ENCODE measurements at regions not wholly inside any gene's neighbourhood (a gene's known extent, or its start where the extent isn't known, plus 50 kb on each side); places are given as distances from the start of the nearest gene placed in this dataset.

- no peaks in the 10 kb centered on the region for H3K27me3 ChIP-seq (ENCODE audit: control insufficient read depth in 2 of 2, insufficient read depth in 2 of 2, low read length in 2 of 2)
- intact Hi-C loops (cut with micrococcal nuclease) (no loop called here), in situ Hi-C loops (cut with MboI) (no loop called here)
- H3K4me2 ChIP-seq (ENCODE audit: insufficient read depth, low read length): no peak overlapping the region
- FAIRE-seq (no peak), DNase-seq (ENCODE audit: extremely low read depth in 1 of 4, low spot score in 3 of 4) (no peak), ATAC-seq (no peak)
- POLR2A ChIA-PET: interaction anchor here (0.9 kb wide), 1 partner anchor 17 kb away, joined by 3 read pairs; no protein-coding TSS in a partner anchor
- H3K36me3 ChIP-seq (ENCODE audit: control insufficient read depth, insufficient read depth, low read length): no peaks in the 10 kb centered on the region
- BruUV-seq (replicated peaks): no TSS peak
- CTCF ChIA-PET (ENCODE audit: low intra/inter-chr PET ratio): no interaction called here
- no peaks in the 10 kb centered on the region for H4K20me1 ChIP-seq (replicated peaks; ENCODE audit: control insufficient read depth, insufficient read depth, low read length)
- H3K27ac ChIP-seq (ENCODE audit: extremely low read depth, low read depth, low read length): no peak overlapping the region
- H2AFZ ChIP-seq (ENCODE audit: low read depth, low read length): no peak overlapping the region
- TF ChIP-seq EHMT2 (IDR thresholded peaks at IDR 0.05) (no peak), NFE2 (IDR thresholded peaks at IDR 0.05; ENCODE audit: low read depth) (no peak)
- H3K4me1 ChIP-seq (replicated peaks in 1 of 2; ENCODE audit: control insufficient read depth in 2 of 2, insufficient read depth in 2 of 2, low read length in 2 of 2): peaks cover 0 to under 1% of the 10 kb centered on the region in 2 experiments; a peak in 1 of 5 replicates
- no peak overlapping the region for H3K4me3 ChIP-seq
- 16% methylated on average over 4 of the region's 4 CpGs for WGBS (ENCODE audit: insufficient coverage, low coverage, missing lambda C conversion rate)
- no peak overlapping the region for H3K9ac ChIP-seq (ENCODE audit: insufficient read depth in 1 of 2, low read depth in 2 of 2, low read length in 2 of 2)
- no peaks in the 10 kb centered on the region for H3K79me2 ChIP-seq (ENCODE audit: control insufficient read depth, insufficient read depth, low read length)
- no peaks in the 10 kb centered on the region for H3K9me1 ChIP-seq (ENCODE audit: control insufficient read depth, insufficient read depth, low read length)
- peaks cover 4% of the 10 kb centered on the region; the same call in 1 of the 2 replicates for H3K9me3 ChIP-seq (replicated peaks; ENCODE audit: control insufficient read depth, insufficient read depth, low read depth, low read length)
Observed at GRCh38 chr6:140011537-140011936, 637.1 kb upstream of the CITED2 start.

- FAIRE-seq (no peak), DNase-seq (ENCODE audit: extremely low read depth in 1 of 4, low spot score in 3 of 4) (no peak), ATAC-seq (no peak)
- H3K27ac ChIP-seq (ENCODE audit: extremely low read depth, low read depth, low read length): no peak overlapping the region
- H3K36me3 ChIP-seq (ENCODE audit: control insufficient read depth, insufficient read depth, low read length): no peaks in the 10 kb centered on the region
- ChIA-PET CTCF (ENCODE audit: low intra/inter-chr PET ratio) (no interaction called here), POLR2A (no interaction called here)
- in situ Hi-C loops (cut with MboI): no loop called here
- BruUV-seq (replicated peaks): no TSS peak
- 9% methylated on average over 3 of the region's 3 CpGs for WGBS (ENCODE audit: insufficient coverage, low coverage, missing lambda C conversion rate)
- H3K27me3 ChIP-seq (ENCODE audit: control insufficient read depth in 2 of 2, insufficient read depth in 2 of 2, low read length in 2 of 2): no peaks in the 10 kb centered on the region
- H4K20me1 ChIP-seq (replicated peaks; ENCODE audit: control insufficient read depth, insufficient read depth, low read length): no peaks in the 10 kb centered on the region
- peaks cover 4% of the 10 kb centered on the region; the same call in 1 of the 2 replicates for H3K9me3 ChIP-seq (replicated peaks; ENCODE audit: control insufficient read depth, insufficient read depth, low read depth, low read length)
- no peak overlapping the region for H3K9ac ChIP-seq (ENCODE audit: insufficient read depth in 1 of 2, low read depth in 2 of 2, low read length in 2 of 2)
- no peak overlapping the region for H3K4me2 ChIP-seq (ENCODE audit: insufficient read depth, low read length)
- no peak overlapping the region for H3K4me3 ChIP-seq
- H3K79me2 ChIP-seq (ENCODE audit: control insufficient read depth, insufficient read depth, low read length): no peaks in the 10 kb centered on the region
- H3K9me1 ChIP-seq (ENCODE audit: control insufficient read depth, insufficient read depth, low read length): no peaks in the 10 kb centered on the region
- intact Hi-C loops (cut with micrococcal nuclease): no loop called here
- H3K4me1 ChIP-seq (replicated peaks in 1 of 2; ENCODE audit: control insufficient read depth in 2 of 2, insufficient read depth in 2 of 2, low read length in 2 of 2): peaks cover 0 to 3% of the 10 kb centered on the region in 2 experiments; a peak in 1 of 5 replicates
- no peak overlapping the region for H2AFZ ChIP-seq (ENCODE audit: low read depth, low read length)
- TF ChIP-seq MAFG (tag; conservative IDR thresholded peaks at IDR 0.05): peak; percentile 89
- TF ChIP-seq C11orf30 (IDR thresholded peaks at IDR 0.05; ENCODE audit: low read depth): peak; percentile 93
- TF ChIP-seq MAFF (IDR thresholded peaks at IDR 0.05; ENCODE audit: low read length): peak; percentile 98
- TF ChIP-seq EGR1 (conservative IDR thresholded peaks at IDR 0.05): no peak
- TF ChIP-seq, protein P1, sequence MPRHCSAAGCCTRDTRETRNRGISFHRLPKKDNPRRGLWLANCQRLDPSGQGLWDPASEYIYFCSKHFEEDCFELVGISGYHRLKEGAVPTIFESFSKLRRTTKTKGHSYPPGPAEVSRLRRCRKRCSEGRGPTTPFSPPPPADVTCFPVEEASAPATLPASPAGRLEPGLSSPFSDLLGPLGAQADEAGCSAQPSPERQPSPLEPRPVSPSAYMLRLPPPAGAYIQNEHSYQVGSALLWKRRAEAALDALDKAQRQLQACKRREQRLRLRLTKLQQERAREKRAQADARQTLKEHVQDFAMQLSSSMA (CRISPR knock-in tag; IDR thresholded peaks at IDR 0.05): no peak
- no peak for TF ChIP-seq NCOA4 (IDR thresholded peaks at IDR 0.05; ENCODE audit: partially characterized antibody)
- TF ChIP-seq MAFK (IDR thresholded peaks at IDR 0.05; ENCODE audit: low read length): peak; percentile 97
- no peak for TF ChIP-seq ZBTB1 (CRISPR knock-in tag; IDR thresholded peaks at IDR 0.05; ENCODE audit: borderline replicate concordance, low read depth)
- no peak for TF ChIP-seq ZNF217 (CRISPR knock-in tag; IDR thresholded peaks at IDR 0.05)
- TF ChIP-seq TCF15 (CRISPR knock-in tag; IDR thresholded peaks at IDR 0.05): no peak
Observed at GRCh38 chr6:140009286-140009685, 634.8 kb upstream of the CITED2 start.

All from K562 (cell line).